HEK293 (cell line): ENCODE measurements at regions not wholly inside any gene's neighbourhood (a gene's known extent, or its start where the extent isn't known, plus 50 kb on each side); places are given as distances from the start of the nearest gene placed in this dataset.

Experiments used
- CTCF ChIA-PET: fragments of 350-600 bp; formaldehyde crosslinking; extraction: SDS; loops from one replicate; lab custom pipeline; 2021; ENCODE audit warnings: antibody characterized with exemption; lab: Yijun Ruan, JAX
- POLR2A ChIA-PET: fragments of 300-600 bp; formaldehyde crosslinking; extraction: SDS; loops from one replicate; lab custom pipeline; 2020; ENCODE audit warnings: antibody characterized with exemption, inconsistent platforms; lab: Yijun Ruan, JAX
- H3K27ac ChIP-seq: fragments of 200-500 bp; sonication (Bioruptor generic); 2 replicates; pipeline ENCODE4 v1.5.1; 2014; ENCODE audit warnings: low read depth, low read length, control low read depth, inconsistent platforms; ENCODE audit errors: extremely low read depth
- H3K36me3 ChIP-seq, 2 experiments: fragments of 200-500 bp in 1 of 2; sonication (Bioruptor generic) in 1 of 2; 1 replicate in 1 of 2; 2 replicates in 1 of 2; pipeline ENCODE4 v1.5.1; 2014 to 2017; ENCODE audit warnings: inconsistent platforms in 2 of 2, low read length in 2 of 2; ENCODE audit not compliant: control insufficient read depth in 2 of 2, insufficient read depth in 1 of 2
- H3K4me1 ChIP-seq: fragments of 200-500 bp; sonication (Bioruptor generic); 2 replicates; pipeline ENCODE4 v1.5.1; 2014; ENCODE audit warnings: mild to moderate bottlenecking, low read length, inconsistent platforms; ENCODE audit not compliant: control insufficient read depth, insufficient read depth
- H3K4me3 ChIP-seq: 2 replicates; pipeline ENCODE4 v1.5.1; 2011; ENCODE audit warnings: low read depth, mild to moderate bottlenecking, control low read depth, low read length, moderate library complexity
- H3K9me3 ChIP-seq: fragments of 200-500 bp; sonication (Bioruptor generic); 2 replicates; pipeline ENCODE4 v1.5.1; 2014; ENCODE audit warnings: low read depth, low read length, inconsistent platforms; ENCODE audit not compliant: control insufficient read depth, insufficient read depth
- ATF2 ChIP-seq: fragments of 450-650 bp; formaldehyde crosslinking; IDR thresholded peaks from 2 replicates; pipeline ENCODE4 v1.5.1; 2016; ENCODE audit warnings: missing biosample characterization, missing genetic modification characterization, low read depth
- BCL11A ChIP-seq: fragments of 450-650 bp; formaldehyde crosslinking; IDR thresholded peaks from 2 replicates; pipeline ENCODE4 v1.5.1; 2016; ENCODE audit warnings: low read depth, missing biosample characterization, missing genetic modification characterization
- GLIS1 ChIP-seq: fragments of 450-650 bp; formaldehyde crosslinking; IDR thresholded peaks from 2 replicates; pipeline ENCODE4 v1.5.1; 2016; ENCODE audit warnings: missing biosample characterization, missing genetic modification characterization
- KLF7 ChIP-seq: fragments of 450-650 bp; formaldehyde crosslinking; IDR thresholded peaks from 2 replicates; pipeline ENCODE4 v1.5.1; 2016; ENCODE audit warnings: missing biosample characterization, missing genetic modification characterization, borderline replicate concordance
- MZF1 ChIP-seq: fragments of 450-650 bp; formaldehyde crosslinking; IDR thresholded peaks from 2 replicates; pipeline ENCODE4 v1.5.1; 2017; ENCODE audit warnings: missing biosample characterization, missing genetic modification characterization, borderline replicate concordance
- PATZ1 ChIP-seq: fragments of 450-650 bp; formaldehyde crosslinking; IDR thresholded peaks from 2 replicates; pipeline ENCODE4 v1.5.1; 2016; ENCODE audit warnings: missing biosample characterization, missing genetic modification characterization
- SP2 ChIP-seq: fragments of 450-650 bp; formaldehyde crosslinking; IDR thresholded peaks from 2 replicates; pipeline ENCODE4 v1.5.1; 2016; ENCODE audit warnings: missing biosample characterization, missing genetic modification characterization
- SP7 ChIP-seq: fragments of 450-650 bp; formaldehyde crosslinking; IDR thresholded peaks from 2 replicates; pipeline ENCODE4 v1.5.1; 2016; ENCODE audit warnings: missing biosample characterization, missing genetic modification characterization
- WT1 ChIP-seq: fragments of 450-650 bp; formaldehyde crosslinking; IDR thresholded peaks from 2 replicates; pipeline ENCODE4 v1.5.1; 2016; ENCODE audit warnings: missing biosample characterization, missing genetic modification characterization
- ZBTB20 ChIP-seq: fragments of 450-650 bp; formaldehyde crosslinking; IDR thresholded peaks from 2 replicates; pipeline ENCODE4 v1.5.1; 2016; ENCODE audit warnings: missing biosample characterization, missing genetic modification characterization
- ZBTB21 ChIP-seq: fragments of 450-650 bp; formaldehyde crosslinking; IDR thresholded peaks from 2 replicates; pipeline ENCODE4 v1.5.1; 2017; ENCODE audit warnings: missing biosample characterization, missing genetic modification characterization
- ZNF10 ChIP-seq: fragments of 450-650 bp; formaldehyde crosslinking; IDR thresholded peaks from 2 replicates; pipeline ENCODE4 v1.5.1; 2017; ENCODE audit warnings: missing biosample characterization, missing genetic modification characterization
- ZNF138 ChIP-seq: fragments of 450-650 bp; formaldehyde crosslinking; IDR thresholded peaks from 2 replicates; pipeline ENCODE4 v1.5.1; 2016; ENCODE audit warnings: missing biosample characterization, missing genetic modification characterization, borderline replicate concordance
- ZNF19 ChIP-seq: fragments of 450-650 bp; formaldehyde crosslinking; IDR thresholded peaks from 2 replicates; pipeline ENCODE4; 2016; ENCODE audit warnings: missing biosample characterization, missing genetic modification characterization, low read depth
- ZNF280C ChIP-seq: fragments of 450-650 bp; formaldehyde crosslinking; IDR thresholded peaks from 2 replicates; pipeline ENCODE4 v1.5.1; 2016; ENCODE audit warnings: missing biosample characterization, missing genetic modification characterization
- ZNF449 ChIP-seq: fragments of 450-650 bp; formaldehyde crosslinking; IDR thresholded peaks from 2 replicates; pipeline ENCODE4 v1.5.1; 2017; ENCODE audit warnings: missing biosample characterization, mild to moderate bottlenecking, missing genetic modification characterization, moderate library complexity
- ZNF514 ChIP-seq: fragments of 450-650 bp; formaldehyde crosslinking; IDR thresholded peaks from 2 replicates; pipeline ENCODE4 v1.5.1; 2016; ENCODE audit warnings: missing biosample characterization, missing genetic modification characterization
- ZNF555 ChIP-seq: fragments of 450-650 bp; formaldehyde crosslinking; conservative IDR thresholded peaks from 2 replicates; pipeline ENCODE4 v1.5.1; 2017; ENCODE audit warnings: missing biosample characterization, mild to moderate bottlenecking, missing genetic modification characterization, inconsistent platforms
- ZNF645 ChIP-seq: fragments of 450-650 bp; formaldehyde crosslinking; IDR thresholded peaks from 2 replicates; pipeline ENCODE4; 2016; ENCODE audit warnings: missing biosample characterization, missing genetic modification characterization
- ZSCAN30 ChIP-seq: fragments of 450-650 bp; IDR thresholded peaks from 2 replicates; pipeline ENCODE4 v1.5.1; 2018; ENCODE audit warnings: missing biosample characterization, mild to moderate bottlenecking, missing genetic modification characterization, moderate library complexity

- POLR2A ChIA-PET, result interaction anchor here (0.7 kb wide), 1 partner anchor 34 kb away, joined by 3 read pairs; no protein-coding TSS in a partner anchor
- Histone ChIP-seq H3K27ac (no peak overlapping the region), H3K9me3 (no peaks in the 10 kb centered on the region), H3K36me3 (no peaks in the 10 kb centered on the region), H3K4me3 (no peak overlapping the region), H3K4me1 (no peaks in the 10 kb centered on the region)
- no peak for TF ChIP-seq BCL11A (tag by site-specific recombination)
- no peak for TF ChIP-seq SP2 (tag by site-specific recombination)
- no peak for TF ChIP-seq ATF2 (tag by site-specific recombination)
- no peak for TF ChIP-seq ZNF555 (tag by site-specific recombination)
- no peak for TF ChIP-seq ZNF514 (tag by site-specific recombination)
- TF ChIP-seq WT1 (tag by site-specific recombination), result no peak
- no peak for TF ChIP-seq ZNF19 (tag by site-specific recombination)
- TF ChIP-seq ZNF645 (tag by site-specific recombination), result no peak
- CTCF ChIA-PET, result interaction anchor here (0.6 to 0.7 kb wide), 2 partner anchors 118 to 643 kb away, joined by 3 to 4 read pairs; no protein-coding TSS in a partner anchor
Observed at GRCh38 chr1:221381910-221382623, 359.8 kb downstream of the DUSP10 start.

GRCh38 chr1:221392453-221392852, 349.4 kb downstream of the DUSP10 start:
- Histone ChIP-seq H3K36me3 (no peaks in the 10 kb centered on the region), H3K9me3 (no peaks in the 10 kb centered on the region), H3K4me3 (no peak overlapping the region), H3K27ac (no peak overlapping the region), H3K4me1 (peaks cover 7% of the 10 kb centered on the region; the same call in 1 of the 2 replicates)
- ChIA-PET CTCF (interaction anchor here (0.6 kb wide), 1 partner anchor 31 kb away, joined by 6 read pairs; no protein-coding TSS in a partner anchor), POLR2A (no interaction called here)
- no peak for TF ChIP-seq KLF7 (tag by site-specific recombination)
- TF ChIP-seq SP7 (tag by site-specific recombination), result no peak
- 0 out of 2 replicates have a peak, but pooled peaks have one; percentile 31 for TF ChIP-seq ZBTB21
- TF ChIP-seq ZNF280C (tag by site-specific recombination), result no peak
- no peak for TF ChIP-seq ZNF138 (tag by site-specific recombination)
- no peak for TF ChIP-seq ZSCAN30 (tag by site-specific recombination)
- TF ChIP-seq WT1 (tag by site-specific recombination), result no peak
- no peak for TF ChIP-seq MZF1 (tag by site-specific recombination)
- TF ChIP-seq ZNF449 (tag by site-specific recombination), result no peak
- no peak for TF ChIP-seq ZBTB20
- TF ChIP-seq GLIS1 (tag by site-specific recombination), result no peak
- no peak for TF ChIP-seq PATZ1 (tag by site-specific recombination)
- no peak for TF ChIP-seq ZNF10
- 0 out of 2 replicates have a peak, but pooled peaks have one; percentile 18 for TF ChIP-seq ATF2 (tag by site-specific recombination)
